NCI-H748 (cell line): ENCODE measurements at regions not wholly inside any gene's neighbourhood (a gene's known extent, or its start where the extent isn't known, plus 50 kb on each side); places are given as distances from the start of the nearest gene placed in this dataset.

Source experiments
- DNase-seq: peaks from one replicate; lab custom pipeline; 2025; ENCODE audit not compliant: unreplicated experiment; lab: John Stamatoyannopoulos, UW

DNA sequence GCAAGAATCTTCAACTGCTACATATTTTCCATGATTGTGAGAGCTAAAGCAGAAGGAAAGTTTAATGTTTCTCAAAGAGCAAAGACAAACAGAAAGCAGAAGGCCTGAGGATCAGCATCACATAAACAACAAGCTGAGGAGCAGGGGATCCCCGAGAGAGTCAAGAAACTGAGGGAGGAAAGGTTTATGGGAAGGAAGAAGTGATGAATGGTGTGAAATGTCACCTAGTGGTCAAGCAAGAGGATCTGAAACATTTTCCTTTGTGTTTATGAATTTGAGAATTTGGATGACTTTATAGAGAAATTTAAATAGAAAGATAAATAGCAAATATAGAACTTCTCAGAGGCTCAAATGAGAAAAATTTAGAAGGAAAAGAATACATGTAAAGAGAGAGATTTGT lies 481.9 kb downstream of the CHSY3 start:
- no peak for DNase-seq

DNA sequence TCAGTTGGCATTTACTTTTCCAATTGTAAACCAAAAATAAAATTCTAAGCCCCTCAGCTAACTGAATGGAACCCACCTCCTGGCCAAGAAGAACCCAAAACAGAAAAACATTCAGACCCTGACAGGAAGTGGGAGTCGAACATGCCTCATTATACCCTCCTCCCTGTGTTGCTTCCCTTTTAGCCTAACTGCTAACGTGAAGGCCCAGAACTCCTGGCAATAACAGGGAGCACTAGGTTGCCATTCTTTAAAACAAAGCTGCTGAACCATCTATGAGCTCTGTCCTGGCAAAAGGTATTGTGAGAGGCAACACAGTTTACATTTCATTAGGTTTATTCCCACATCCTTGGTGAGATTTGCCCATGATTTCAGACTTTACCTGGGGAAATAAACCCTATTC lies 481.4 kb downstream of the CHSY3 start:
- DNase-seq = no peak

DNA sequence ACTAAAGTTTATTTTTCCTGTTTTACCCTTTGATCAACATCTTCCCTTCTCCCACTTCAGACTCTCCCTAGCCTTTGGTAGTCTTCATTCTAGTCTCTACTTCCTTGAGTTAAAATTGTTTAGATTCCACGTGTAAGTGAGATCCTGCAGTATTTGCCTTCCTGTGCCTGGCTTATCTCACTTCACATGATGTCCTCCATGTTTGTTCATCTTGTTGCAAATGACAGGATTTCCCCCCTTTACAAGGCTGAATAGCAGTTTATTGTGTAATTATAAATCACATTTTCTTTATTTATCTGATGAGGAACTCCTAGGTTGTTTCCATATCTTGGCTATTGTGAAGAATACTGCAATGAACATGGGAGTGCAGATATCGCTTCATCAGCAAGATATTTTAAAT lies 461.7 kb downstream of the CHSY3 start:
- DNase-seq = no peak

DNA sequence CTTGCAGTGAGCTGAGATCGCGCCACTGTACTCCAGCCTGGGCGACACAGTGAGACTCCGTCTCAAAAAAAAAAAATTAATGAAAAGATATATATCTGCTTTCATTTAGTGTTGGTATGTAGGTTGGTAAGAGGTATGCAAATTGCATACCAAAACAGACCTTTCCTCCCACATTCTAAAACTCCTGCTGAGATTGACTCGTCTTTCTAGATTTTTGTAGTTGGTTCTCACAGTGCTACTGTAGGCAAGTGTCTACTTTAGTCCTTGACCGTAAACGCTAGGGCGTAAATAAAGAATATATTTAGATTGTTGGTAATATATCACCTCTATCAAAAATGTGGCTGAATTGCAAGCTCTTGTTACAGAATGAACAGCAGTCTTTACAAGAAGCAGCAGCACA lies 445.9 kb downstream of the CHSY3 start:
- no peak for DNase-seq

DNA sequence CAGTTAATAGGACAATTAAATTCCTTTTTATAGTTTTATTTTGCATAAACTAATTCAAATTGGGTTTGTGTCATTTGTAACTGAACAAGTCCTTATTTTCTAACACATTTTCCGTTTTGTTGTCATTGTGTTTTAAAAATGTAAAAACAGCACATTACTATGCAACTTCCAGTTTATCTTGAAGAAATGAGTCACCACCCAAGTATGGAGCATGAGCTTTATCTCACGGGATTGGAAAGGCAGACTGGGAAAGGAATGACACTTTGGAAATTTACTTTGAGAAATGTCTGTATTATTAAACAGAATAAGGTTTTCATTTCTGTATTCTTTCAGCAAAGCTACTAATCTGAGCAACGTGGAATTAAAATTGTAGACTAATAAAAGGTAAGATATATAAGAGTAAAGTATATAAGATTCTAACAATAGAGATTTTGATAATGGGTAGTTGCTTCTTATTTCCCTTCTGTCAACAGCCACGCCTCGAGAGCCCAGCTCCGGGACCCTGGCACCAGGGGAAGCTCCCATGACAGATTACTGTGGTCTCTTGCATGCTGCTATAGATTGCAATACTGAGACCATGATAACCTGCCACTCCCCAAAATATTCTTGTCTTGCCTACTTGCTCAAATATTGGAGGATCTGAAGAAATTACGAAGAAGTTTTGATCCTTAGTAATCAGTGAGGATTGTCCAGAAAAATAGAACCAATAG lies 433.1 kb downstream of the CHSY3 start:
- peak; percentile 9 for DNase-seq

DNA sequence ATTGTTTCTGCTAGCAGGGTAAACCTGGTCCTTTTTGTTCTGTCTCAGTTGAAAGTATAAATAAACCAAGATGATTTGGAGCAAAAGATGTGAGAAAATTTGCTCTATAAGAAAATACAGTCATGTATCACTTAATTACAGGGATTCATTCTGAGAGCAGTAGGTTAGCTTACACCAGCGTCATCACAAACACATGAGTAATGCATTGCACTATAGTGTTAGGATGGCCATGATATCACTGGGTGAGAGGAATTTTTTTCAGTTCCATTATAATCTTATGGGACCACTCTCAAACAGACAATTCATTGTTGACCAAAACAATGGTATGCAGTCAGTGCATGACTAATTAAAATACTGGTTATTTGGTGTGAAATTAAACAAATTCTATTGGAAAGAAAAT lies 430.9 kb downstream of the CHSY3 start:
- DNase-seq = no peak

DNA sequence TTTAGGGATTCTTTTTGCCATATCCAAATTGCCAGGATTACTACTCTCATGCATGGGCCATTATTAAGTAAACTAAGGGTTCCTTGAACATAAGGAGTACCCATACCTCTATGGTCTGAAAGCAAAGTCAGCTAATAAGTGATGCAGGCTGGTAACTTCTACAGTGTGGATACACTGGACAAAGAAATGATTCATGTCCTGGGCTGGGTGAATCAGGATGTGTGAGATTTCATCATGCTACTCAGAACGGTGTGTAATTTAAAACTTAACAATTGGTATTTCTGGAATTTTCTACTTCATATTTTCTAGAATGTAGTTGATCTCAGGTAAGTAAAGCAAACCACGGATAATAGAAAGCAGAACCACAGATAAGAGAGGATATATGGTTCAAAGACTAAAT lies 428.8 kb downstream of the CHSY3 start:
- DNase-seq = no peak

DNA sequence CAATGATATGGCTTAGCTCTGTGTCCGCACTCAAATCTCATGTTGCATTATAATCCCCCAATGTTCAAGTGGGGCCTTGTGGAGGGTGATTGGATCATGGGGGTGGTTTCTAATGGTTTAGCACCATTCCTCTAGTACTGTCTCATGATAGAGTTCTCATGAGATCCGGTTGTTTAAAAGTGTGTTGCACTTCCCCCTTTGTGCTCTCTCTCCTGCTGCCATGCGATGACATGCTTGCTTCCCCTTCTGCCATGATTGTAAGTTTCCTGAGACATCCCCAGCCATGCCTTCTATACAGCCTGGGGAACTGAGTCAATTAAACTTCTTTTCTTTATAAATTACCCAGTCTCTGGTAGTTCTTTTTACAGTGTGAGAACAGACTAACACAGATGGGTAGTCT lies 427.1 kb downstream of the CHSY3 start:
- DNase-seq = no peak

DNA sequence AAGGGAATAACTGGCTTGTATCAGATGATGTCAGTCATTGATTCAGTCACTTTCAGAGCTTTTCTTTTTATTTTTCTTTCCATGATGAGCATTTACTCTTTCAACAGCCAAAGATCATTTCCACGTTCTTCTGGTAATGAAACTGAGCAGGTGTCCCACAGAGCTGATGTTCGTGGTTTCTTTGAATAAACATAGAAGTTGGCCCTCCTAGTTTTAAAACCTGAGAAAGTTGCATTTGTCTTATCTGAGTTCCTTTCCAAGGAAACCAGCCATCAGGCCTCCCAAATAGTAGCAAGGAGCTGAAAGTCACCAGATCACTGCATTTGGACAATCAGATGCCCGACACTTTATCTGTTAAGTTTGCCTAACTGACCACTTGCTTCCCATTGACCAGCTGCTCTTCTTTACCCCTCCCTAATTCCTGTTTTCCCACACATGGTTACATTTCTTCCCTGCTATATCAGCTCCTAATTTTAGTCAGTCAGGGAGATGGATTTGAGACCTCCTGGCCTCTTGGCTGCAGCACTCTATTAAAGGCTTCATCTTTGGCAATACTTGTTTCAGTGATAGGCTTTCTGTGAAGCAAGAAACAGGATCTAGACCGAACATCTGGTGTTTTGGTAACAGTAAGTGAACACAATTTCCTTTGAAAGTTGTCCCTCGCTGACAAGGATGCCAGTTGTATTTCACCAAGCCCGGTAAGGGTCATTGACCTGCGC lies 420.8 kb downstream of the CHSY3 start:
- no peak for DNase-seq

DNA sequence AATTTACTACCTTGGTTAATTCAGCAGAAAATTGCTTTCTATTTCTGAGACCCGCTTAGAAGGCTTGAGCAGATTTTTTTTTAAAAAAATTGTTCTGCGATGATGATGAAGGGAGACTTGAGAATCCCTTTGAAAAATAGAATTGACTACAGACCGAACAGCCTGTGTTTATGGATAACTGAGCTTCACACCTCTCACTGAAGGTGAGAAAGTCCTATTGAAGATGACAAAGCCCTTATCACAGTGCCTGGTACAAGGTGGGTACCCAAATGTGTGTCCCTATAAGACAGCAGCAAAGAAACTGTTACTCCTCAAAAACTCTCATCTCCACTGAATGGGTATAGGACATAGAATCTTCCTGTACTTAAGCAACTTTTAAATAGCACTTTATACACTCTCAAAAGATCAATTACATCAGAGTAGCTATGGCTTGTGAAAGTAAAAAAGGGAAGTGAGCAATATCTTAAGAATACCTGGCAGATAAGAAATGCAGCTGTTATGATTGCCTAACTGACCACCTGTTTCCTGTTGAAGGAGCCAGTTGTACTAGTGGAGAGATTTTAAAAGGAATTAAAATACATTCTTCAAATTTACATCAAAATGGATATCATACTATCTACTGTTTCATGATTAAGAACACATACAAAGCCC lies 419.7 kb downstream of the CHSY3 start:
- DNase-seq = no peak

DNA sequence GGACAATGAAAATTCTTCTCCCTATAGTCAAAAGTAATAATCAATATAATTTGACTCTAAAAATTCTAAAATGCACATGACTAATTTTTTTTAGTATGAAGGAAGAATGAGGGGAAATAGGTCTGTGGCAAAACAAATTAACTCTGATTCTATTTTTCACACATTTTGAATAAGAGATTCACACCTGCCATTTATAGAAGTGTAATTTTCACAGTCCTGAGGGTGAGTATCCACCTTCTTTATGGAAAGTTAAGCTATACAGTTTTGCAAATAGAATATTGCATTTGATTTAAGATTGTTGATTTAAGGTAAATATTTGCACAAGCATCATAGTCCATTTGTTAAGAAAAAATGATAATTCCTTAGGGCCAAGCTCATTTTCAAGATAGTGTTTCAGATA lies 417.7 kb downstream of the CHSY3 start:
- DNase-seq = no peak

DNA sequence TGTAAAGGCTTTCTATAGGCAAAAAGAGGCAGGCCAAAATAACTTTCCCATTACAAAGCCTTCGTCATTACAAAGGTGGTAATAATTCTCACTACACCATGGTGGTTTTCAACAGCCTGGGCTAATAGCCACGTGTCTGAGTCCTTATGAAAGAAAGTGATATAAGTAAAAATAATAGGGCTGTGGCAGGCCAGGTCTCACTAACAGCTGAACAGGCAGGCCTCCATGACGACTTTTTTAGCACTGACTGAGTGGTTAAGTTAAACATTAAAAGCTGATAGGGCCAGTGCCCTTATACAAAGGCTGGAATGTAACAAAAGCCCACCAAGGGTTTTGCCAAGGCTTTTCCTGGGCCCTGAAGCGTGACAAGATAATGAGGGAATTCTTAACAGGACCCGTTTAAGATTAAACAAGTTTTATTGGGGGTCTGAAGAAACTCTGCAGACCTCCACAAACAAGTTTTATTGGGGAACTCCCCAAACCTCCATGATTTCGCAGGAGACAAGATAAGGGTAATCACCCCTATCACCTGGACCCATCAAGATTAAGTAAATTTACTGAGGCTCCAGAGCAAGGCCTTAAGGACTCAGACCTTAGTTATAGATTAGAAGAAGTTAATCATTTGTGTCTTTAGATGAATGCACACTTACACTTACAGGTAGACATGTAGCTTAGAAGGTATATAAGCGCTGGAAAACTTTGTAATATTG lies 412.9 kb downstream of the CHSY3 start:
- no peak for DNase-seq

DNA sequence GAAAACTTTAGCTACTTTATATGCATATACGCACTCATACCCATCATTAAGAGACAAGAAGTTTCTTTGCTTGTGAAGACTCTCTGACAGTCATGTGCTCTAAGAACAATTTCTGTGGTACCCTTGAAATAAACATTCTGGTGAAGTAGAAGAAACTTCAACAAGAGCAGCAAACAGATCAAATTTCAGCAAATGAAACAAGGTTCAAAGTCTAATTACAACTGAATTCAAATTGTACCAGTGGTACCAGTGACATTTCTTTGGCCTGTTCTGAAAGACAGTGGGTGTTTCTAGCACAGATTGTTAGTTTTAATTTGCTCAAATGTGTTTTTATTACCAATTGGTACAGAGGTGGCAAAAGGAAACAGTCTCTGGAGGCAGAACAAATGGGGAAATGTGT lies 391.0 kb downstream of the CHSY3 start:
- DNase-seq = no peak

DNA sequence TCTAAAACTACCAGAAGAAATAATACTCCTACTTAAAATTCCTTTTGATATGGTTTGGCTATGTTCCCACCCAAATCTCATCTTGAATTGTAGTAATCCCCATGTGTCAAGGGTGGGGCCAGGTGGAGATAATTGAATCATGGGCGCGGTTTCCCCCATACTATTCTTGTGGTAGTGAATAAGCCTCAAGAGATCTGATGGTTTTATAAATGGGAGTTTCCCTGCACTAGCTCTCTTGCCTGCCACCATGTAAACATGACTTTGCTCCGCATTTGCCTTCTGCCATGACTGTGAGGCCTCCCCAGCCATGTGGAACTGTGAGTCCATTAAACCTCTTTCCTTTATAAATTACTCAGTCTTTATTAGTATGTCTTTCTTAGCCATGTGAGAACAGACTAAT lies 390.5 kb downstream of the CHSY3 start:
- peak; percentile 57 for DNase-seq

DNA sequence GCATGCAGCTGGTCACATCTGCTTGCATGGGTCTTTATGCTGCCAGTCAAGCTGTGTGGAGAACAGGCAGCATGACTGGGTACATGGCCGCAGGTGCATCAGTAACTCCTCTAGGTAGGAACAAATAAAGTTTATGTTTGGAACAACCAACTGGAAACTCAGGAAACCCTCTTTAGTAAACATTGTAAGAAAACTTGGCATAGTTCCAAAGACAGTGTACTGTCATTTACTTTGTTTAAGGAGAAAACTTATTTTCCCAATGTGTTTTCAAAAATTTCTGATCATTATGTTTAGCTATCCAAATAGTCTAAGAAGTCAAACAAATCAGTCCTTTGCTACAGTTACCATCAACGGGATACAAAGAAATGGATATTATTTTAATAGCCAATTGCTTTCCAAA lies 386.0 kb downstream of the CHSY3 start:
- DNase-seq = peak; percentile 46

DNA sequence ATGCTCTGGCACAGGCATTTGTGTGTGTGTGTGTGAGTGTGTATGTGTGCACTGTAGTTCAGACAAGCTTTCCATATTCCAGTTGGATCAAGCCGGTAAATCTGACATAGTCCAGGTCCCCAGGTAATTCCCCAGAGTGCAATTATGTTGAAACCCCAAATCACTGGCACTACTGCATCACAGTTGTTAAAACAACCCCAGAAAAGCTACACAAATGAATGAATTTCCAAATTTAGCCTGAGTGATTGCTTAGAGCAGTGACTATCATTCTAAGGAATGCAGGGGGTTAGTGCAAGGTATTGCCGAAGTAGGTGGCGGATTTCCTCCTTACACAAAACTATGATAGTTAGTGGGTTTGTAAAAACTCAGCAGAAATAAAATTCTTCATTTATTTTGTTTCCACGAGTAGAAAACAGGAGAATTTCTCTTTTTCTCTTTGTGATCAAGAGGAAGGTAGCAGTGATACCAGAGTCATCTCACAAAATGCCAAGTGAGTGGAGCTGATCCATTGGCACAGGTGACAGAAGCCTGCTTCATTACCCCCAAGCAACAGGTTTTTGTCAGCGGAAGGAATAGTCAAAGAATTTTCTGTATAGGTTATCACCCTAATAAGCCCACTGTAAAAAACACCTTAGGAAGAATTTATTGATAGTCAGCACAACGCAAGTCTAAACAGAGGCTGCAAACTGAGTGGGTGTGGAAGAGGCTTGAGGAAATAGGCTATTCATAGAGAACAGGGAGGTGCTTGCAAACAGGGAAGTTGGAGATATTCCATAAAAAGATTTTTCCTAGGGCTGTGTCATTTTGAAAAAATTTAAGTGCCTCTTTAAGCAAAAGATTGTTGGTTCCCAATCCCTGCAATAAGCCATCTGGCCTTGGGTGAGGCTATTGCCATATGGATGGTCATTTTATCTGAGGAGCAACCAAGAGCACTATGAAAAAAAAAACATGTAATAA lies 385.1 kb downstream of the CHSY3 start:
- DNase-seq = no peak

DNA sequence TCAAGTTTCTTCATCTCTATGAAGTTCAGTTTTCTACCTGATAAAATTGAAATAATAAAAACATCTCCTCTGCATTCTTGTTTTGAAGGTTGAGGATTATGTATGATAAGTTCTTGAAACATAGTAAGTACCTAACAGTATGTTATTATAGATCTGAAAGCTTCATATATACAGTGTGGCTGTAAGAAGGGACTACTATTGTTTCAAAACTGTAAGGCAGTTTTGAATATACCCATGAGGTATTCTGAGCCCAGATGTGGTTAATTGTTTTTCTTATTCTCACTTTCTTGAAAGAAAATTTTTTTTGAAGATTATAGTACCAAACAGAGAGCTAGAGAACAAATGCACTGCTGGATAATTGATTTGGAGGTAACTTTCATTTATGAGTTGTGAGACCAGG lies 383.2 kb downstream of the CHSY3 start:
- no peak for DNase-seq

DNA sequence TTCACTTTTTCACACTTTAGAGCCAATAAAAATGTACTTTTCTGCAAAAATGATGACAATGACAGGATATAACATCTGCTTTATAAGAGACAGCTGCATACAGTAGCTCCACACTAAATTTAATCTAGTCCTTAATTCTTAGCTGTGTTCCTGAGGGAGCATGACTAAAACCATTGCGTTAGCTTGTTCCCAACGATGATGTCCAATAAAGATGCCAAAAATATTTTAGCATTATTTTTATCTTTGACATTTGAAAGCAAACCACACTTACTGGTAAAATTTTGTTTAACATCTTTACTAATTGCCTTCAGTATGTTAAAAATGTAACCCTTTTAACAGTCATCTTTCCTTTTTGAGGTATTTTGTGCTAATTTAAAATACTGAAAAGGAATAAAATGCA lies 382.7 kb downstream of the CHSY3 start:
- no peak for DNase-seq

DNA sequence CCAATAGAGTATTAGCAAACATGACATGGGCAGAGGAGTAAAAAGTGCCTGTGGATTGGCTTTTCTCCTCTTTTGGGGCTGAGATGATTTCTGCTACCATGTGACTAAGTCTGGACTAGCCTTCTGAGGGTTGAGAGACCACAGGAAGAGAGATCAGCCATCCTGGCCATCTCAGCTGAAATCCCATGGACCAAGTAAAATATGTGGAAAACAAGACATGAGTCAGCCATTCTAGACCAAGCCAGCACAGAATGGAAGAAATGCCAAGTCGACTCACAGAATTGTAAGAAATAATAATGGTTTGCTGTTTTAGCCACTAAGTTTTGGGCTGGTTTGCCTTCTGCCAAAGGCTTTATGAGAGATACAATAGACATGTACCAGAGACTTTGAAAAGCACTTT lies 377.8 kb downstream of the CHSY3 start:
- DNase-seq = no peak

DNA sequence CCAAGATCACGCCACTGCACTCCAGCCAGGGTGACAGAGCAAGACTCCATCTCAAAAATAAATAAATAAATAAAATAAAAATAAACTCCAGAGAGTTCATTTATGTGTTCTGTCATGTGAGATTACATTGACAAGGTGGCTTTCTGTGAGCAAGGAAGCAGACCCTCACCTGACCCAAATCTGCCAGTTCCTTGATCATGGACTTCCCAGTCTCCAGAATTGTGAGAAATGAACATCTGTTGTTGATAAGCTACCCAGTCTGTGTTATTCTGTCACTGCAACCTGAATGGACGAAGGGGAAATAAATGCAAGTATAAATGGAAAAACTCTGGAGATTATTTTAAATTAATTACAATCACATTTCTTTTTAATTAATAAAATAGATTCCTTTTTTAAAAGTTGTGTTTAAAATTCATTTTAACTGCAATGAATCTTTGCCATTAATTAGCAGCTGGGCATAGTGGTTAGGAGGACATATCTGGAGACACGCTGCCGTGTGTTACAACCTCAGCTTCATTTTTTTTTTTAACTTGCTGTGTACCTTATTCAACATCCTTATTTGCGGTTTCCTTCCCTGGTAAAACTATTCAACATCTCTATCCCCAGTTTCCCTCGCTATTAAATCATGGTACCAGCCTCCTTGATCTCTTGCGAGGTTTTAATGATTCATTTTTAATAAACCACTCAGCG lies 376.4 kb downstream of the CHSY3 start:
- no peak for DNase-seq
